Omental fat pad (tissue), 3 donors: ENCODE measurements at regions not wholly inside any gene's neighbourhood (a gene's known extent, or its start where the extent isn't known, plus 50 kb on each side); places are given as distances from the start of the nearest gene placed in this dataset.

Source experiments
- ATAC-seq: fragments of 150-250 bp; one replicate; pipeline ENCODE4 v1.9.1; 2016; ENCODE audit warnings: mild to moderate bottlenecking, moderate library complexity; ENCODE audit not compliant: low FRiP score
- DNase-seq: peaks from one replicate; pipeline ENCODE4 v3.0.0-alpha.2; 2019; ENCODE audit warnings: low spot score
- TF ChIP-seq, protein P1 (sequence below), 3 donors: fragments of 450-650 bp; IDR thresholded peaks; one replicate each; pipeline ENCODE4 v1.5.1; 2016 to 2017; ENCODE audit warnings: antibody characterized with exemption in 3 of 3, mild to moderate bottlenecking in 3 of 3, moderate library complexity in 2 of 3

DNA sequence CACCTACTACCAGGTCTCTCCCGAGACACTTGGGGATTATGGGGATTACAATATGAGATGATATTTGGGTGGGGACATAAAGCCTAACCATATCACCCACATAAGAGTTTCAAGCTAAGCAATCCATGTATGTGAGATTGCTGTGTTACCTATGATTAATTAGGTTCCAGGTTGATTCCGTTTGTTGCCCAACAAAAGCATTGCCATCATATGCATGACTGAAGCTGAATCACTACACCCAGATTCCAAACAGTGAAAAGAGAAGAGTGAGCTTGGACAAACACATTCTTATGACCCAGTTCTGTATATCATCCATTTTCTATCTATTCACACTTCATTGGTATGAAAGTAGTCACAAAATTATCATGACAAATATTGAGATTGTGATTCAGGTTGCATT, 952.5 kb upstream of the MAN1A1 start:
- ATAC-seq (no peak), DNase-seq (no peak)
- TF ChIP-seq, protein P1, sequence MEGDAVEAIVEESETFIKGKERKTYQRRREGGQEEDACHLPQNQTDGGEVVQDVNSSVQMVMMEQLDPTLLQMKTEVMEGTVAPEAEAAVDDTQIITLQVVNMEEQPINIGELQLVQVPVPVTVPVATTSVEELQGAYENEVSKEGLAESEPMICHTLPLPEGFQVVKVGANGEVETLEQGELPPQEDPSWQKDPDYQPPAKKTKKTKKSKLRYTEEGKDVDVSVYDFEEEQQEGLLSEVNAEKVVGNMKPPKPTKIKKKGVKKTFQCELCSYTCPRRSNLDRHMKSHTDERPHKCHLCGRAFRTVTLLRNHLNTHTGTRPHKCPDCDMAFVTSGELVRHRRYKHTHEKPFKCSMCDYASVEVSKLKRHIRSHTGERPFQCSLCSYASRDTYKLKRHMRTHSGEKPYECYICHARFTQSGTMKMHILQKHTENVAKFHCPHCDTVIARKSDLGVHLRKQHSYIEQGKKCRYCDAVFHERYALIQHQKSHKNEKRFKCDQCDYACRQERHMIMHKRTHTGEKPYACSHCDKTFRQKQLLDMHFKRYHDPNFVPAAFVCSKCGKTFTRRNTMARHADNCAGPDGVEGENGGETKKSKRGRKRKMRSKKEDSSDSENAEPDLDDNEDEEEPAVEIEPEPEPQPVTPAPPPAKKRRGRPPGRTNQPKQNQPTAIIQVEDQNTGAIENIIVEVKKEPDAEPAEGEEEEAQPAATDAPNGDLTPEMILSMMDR (IDR thresholded peaks at IDR 0.05) = no peak

DNA sequence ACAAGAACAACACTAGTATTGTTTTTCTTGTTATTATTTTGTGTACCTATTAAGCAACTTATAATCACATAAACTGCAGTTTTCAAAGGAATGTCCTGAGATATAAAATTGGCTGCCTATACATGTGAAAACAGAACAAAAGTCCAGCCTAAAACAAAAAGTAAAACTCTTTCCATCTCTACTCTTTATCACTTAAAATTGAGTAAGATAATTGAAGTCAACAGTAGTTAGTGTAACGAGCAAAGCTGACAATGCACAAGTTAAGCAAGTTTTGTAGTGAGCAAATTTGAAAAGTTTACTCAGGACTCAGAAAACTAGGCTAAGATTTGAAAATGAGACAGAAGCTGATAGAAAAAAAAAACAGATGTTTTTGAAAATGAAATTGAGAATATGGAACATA, 941.4 kb upstream of the MAN1A1 start:
- ATAC-seq = no peak
- TF ChIP-seq, protein P1 (IDR thresholded peaks at IDR 0.05) = no peak
- DNase-seq = no peak

DNA sequence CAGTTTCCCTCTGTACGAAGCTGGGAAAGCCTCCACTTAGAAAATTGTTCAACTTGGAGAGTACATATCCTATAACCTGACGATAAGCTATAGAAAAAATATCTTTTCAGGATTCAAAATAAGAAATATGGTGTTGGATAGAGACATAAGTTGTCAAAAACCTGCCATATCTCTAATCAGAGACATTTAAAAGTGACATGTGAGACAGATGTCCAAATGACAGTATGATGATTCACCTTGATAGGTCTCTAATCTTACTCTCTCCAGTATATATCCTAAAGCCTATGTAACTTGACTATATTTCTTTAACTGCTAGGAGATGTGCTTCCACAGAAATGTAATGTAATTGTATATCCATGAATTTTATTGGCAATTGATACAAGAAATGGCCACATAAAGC, 932.4 kb upstream of the MAN1A1 start:
- TF ChIP-seq, protein P1 (IDR thresholded peaks at IDR 0.05) = no peak
- ATAC-seq (no peak), DNase-seq (no peak)

GRCh38 chr6:120279466-120280167, 930.1 kb upstream of the MAN1A1 start:
- no peak for DNase-seq
- TF ChIP-seq, protein P1 (IDR thresholded peaks at IDR 0.05) = no peak
- no peak for ATAC-seq

- ATAC-seq (no peak), DNase-seq (no peak)
- TF ChIP-seq, protein P1 (IDR thresholded peaks at IDR 0.05) = no peak
Measured at GRCh38 chr6:120278689-120279396, 929.3 kb upstream of the MAN1A1 start.

DNA sequence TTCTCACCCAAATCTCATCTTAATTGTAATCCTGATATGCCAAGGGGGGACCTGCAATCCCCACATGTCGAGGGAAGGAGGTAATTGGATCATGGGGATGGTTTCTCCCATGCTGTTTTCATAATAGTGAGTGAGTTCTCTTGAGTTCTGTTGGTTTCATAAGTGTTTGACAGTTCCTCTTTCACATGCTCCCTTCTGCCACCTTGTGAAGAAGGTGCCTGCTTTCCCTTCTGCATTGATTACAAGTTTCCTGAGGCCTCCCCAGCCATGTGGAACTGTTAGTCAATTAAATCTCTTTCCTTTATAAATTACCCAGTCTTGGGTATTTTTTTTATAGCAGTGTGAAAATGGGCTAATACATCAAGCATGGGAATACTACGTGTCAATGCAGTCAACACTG, 925.0 kb upstream of the MAN1A1 start:
- TF ChIP-seq, protein P1 (IDR thresholded peaks at IDR 0.05) = no peak
- ATAC-seq = no peak
- no peak for DNase-seq

DNA sequence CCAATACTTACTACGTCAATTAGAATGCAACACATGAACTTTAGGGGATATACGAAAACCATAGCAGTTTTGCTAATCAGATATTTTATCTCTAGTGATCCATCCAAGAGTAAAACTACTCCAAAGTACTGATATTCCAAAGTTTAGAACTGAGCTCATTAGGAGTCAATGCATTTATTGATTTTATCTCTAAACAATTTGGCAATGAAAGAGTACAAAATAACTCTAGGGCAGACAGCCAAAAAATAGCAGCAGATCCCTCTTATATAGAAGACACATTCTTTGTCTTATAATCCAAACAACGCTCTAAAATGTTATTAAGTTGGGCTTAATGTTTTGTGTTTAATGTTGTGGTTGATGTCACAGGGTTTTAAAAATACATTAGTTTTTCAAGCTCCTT, 923.9 kb upstream of the MAN1A1 start:
- DNase-seq (no peak), ATAC-seq (no peak)
- TF ChIP-seq, protein P1 (IDR thresholded peaks at IDR 0.05) = no peak
